ENCODE measurements at regions not wholly inside any gene's neighbourhood (a gene's known extent, or its start where the extent isn't known, plus 50 kb on each side); places are given as distances from the start of the nearest gene placed in this dataset.

DNA sequence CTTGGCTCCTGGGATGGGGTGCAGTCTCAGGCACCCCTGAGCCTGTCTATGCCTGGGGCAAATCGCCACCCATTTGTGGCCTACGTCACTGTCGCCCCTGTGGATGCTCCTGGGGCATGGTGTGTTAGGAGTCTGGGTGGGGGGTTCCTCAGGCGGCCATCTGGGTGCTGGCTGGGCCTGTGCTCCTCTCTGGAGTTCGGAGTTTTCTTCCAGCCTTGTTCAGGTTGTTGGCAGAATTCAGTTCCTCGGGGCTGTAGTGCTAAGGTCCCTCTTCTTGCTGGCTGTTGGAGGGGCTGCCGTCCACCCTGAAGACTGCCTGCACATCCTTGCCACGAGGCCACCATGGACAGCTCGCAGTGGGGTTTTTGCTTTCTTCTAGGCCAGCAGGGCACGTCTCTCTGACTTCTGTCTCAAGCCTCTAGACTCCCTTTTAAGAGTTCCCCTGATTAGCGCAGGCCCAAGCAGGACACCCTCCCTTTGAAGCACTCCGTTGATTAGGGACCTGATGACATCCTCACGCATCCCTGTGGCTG is 86.7 kb upstream of the C1orf174 start:
- no peaks in the 10 kb centered on the region for H3K9me3 ChIP-seq (ENCODE audit: low read depth, low read length)
- no peak overlapping the region for H2AFZ ChIP-seq (ENCODE audit: low read length)
- no peaks in the 10 kb centered on the region for H3K36me3 ChIP-seq (ENCODE audit: insufficient read depth, low read length)
- H3K27me3 ChIP-seq (ENCODE audit: insufficient read depth, low read length) = no peaks in the 10 kb centered on the region
- no peaks in the 10 kb centered on the region for H4K20me1 ChIP-seq (ENCODE audit: insufficient read depth, low read length)
- H3K79me2 ChIP-seq (ENCODE audit: insufficient read depth, low read length) = no peaks in the 10 kb centered on the region
- H3K4me3 ChIP-seq (ENCODE audit: insufficient read depth, low read length) = no peak overlapping the region
- H3K4me2 ChIP-seq (ENCODE audit: insufficient read depth, low read length) = no peak overlapping the region
- H3K27ac ChIP-seq (ENCODE audit: low read depth, low read length) = no peak overlapping the region
- TF ChIP-seq, protein P1, sequence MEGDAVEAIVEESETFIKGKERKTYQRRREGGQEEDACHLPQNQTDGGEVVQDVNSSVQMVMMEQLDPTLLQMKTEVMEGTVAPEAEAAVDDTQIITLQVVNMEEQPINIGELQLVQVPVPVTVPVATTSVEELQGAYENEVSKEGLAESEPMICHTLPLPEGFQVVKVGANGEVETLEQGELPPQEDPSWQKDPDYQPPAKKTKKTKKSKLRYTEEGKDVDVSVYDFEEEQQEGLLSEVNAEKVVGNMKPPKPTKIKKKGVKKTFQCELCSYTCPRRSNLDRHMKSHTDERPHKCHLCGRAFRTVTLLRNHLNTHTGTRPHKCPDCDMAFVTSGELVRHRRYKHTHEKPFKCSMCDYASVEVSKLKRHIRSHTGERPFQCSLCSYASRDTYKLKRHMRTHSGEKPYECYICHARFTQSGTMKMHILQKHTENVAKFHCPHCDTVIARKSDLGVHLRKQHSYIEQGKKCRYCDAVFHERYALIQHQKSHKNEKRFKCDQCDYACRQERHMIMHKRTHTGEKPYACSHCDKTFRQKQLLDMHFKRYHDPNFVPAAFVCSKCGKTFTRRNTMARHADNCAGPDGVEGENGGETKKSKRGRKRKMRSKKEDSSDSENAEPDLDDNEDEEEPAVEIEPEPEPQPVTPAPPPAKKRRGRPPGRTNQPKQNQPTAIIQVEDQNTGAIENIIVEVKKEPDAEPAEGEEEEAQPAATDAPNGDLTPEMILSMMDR (IDR thresholded peaks at IDR 0.05; ENCODE audit: extremely low read depth, low read depth, low read length) = no peak
- no peaks in the 10 kb centered on the region for H3K4me1 ChIP-seq (ENCODE audit: insufficient read depth, low read length)
- DNase-seq (ENCODE audit: insufficient read length, low spot score, missing footprints) = no peak

DNA sequence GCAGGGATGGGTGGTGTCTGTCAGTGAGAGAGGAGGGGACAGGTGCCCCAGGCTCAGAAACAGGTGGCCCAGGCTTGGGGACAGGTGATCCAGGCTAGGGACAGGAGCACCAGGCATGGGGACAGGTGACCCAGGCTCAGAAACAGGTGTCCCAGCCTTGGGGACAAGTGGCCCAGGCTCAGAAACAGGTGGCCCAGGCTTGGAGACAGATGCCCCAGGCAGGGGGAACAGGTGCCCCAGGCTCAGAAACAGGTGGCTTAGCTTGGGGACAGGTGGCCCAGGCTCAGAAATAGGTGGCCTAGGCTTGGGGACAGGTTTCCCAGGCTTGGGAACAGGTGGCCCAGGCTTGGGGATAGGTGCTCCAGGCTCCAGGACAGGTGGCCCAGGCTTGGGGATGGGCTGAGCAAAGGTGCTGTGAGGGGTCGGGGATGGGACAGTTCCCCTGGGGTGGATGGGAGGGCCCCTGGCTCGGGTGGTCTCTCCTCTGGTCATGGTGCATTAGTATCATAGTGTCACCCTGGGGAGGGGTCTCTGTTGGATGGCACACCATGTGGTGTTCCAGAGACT is 87.7 kb upstream of the C1orf174 start:
- Histone ChIP-seq H3K79me2 (ENCODE audit: insufficient read depth, low read length) (no peaks in the 10 kb centered on the region), H3K4me3 (ENCODE audit: insufficient read depth, low read length) (no peak overlapping the region)
- DNase-seq (ENCODE audit: insufficient read length, low spot score, missing footprints) = no peak

DNA sequence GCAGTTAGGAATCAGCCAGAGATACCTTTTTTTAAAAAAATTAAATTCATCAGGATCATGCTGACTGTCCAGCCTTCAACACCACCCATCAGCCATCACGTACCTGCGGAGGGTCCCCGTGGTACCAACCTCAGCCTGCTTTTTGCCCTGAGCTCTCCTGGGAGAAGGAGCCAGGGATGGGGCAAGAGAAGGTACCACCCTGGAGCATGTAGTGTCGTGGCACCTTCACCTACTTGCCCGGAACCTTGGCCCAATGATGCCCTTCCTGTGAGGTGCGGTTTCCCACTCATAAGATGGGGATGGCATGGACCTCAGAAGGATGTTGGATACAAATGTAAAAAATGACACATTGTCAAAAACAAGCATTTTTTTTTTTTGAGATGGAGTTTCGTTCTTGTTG is 88.4 kb upstream of the C1orf174 start:
- TF ChIP-seq, protein P1 (IDR thresholded peaks at IDR 0.05; ENCODE audit: extremely low read depth, low read depth, low read length) = no peak
- H3K9me3 ChIP-seq (ENCODE audit: low read depth, low read length) = no peaks in the 10 kb centered on the region
- no peaks in the 10 kb centered on the region for H3K4me1 ChIP-seq (ENCODE audit: insufficient read depth, low read length)
- no peak for DNase-seq (ENCODE audit: insufficient read length, low spot score, missing footprints)
- H3K27ac ChIP-seq (ENCODE audit: low read depth, low read length) = no peak overlapping the region
- H3K4me2 ChIP-seq (ENCODE audit: insufficient read depth, low read length) = no peak overlapping the region
- H3K4me3 ChIP-seq (ENCODE audit: insufficient read depth, low read length) = no peak overlapping the region
- H3K27me3 ChIP-seq (ENCODE audit: insufficient read depth, low read length) = no peaks in the 10 kb centered on the region
- H2AFZ ChIP-seq (ENCODE audit: low read length) = no peak overlapping the region
- H4K20me1 ChIP-seq (ENCODE audit: insufficient read depth, low read length) = no peaks in the 10 kb centered on the region
- H3K79me2 ChIP-seq (ENCODE audit: insufficient read depth, low read length) = no peaks in the 10 kb centered on the region
- no peaks in the 10 kb centered on the region for H3K36me3 ChIP-seq (ENCODE audit: insufficient read depth, low read length)

More for the DNA sequence above, 87.7 kb upstream of the C1orf174 start:
- Histone ChIP-seq H3K4me1 (ENCODE audit: insufficient read depth, low read length) (no peaks in the 10 kb centered on the region), H3K36me3 (ENCODE audit: insufficient read depth, low read length) (no peaks in the 10 kb centered on the region), H3K4me2 (ENCODE audit: insufficient read depth, low read length) (no peak overlapping the region), H2AFZ (ENCODE audit: low read length) (no peak overlapping the region), H3K9me3 (ENCODE audit: low read depth, low read length) (no peaks in the 10 kb centered on the region), H3K27ac (ENCODE audit: low read depth, low read length) (no peak overlapping the region), H4K20me1 (ENCODE audit: insufficient read depth, low read length) (no peaks in the 10 kb centered on the region), H3K27me3 (ENCODE audit: insufficient read depth, low read length) (no peaks in the 10 kb centered on the region)
- TF ChIP-seq, protein P1 (IDR thresholded peaks at IDR 0.05; ENCODE audit: extremely low read depth, low read depth, low read length) = no peak

DNA sequence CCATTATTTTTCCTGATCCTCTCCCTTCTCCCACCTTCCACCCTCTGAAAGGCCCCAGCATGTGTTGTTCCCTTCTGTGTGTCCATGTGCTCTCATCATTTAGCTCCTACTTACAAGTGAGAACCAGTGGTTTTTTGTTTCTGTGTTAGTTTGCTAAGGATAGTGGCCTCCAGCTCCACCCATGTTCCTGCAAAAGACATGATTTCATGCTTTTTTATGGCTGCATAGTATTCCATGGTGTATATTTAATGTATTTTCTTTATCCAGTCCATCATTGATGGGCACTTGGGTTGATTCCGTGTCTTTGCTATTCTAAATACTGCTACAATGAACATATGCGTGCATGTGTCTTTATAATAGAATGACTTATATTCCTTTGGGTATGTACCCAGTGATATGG is 89.4 kb upstream of the C1orf174 start:
- Histone ChIP-seq H4K20me1 (ENCODE audit: insufficient read depth, low read length) (no peaks in the 10 kb centered on the region), H3K36me3 (ENCODE audit: insufficient read depth, low read length) (no peaks in the 10 kb centered on the region), H3K4me1 (ENCODE audit: insufficient read depth, low read length) (no peaks in the 10 kb centered on the region), H3K27me3 (ENCODE audit: insufficient read depth, low read length) (no peaks in the 10 kb centered on the region), H3K9me3 (ENCODE audit: low read depth, low read length) (no peaks in the 10 kb centered on the region), H2AFZ (ENCODE audit: low read length) (no peak overlapping the region), H3K79me2 (ENCODE audit: insufficient read depth, low read length) (no peaks in the 10 kb centered on the region), H3K27ac (ENCODE audit: low read depth, low read length) (no peak overlapping the region), H3K4me2 (ENCODE audit: insufficient read depth, low read length) (no peak overlapping the region), H3K4me3 (ENCODE audit: insufficient read depth, low read length) (no peak overlapping the region)
- TF ChIP-seq, protein P1 (IDR thresholded peaks at IDR 0.05; ENCODE audit: extremely low read depth, low read depth, low read length) = no peak
- no peak for DNase-seq (ENCODE audit: insufficient read length, low spot score, missing footprints)

All from osteoblast (primary cell).